Stimulated activated CD4-positive, alpha-beta T cell treated with anti-CD3 and anti-CD28 coated beads, TNF-alpha, amount 100 ng/mL, for 24 hours (primary cell): ENCODE measurements at regions not wholly inside any gene's neighbourhood (a gene's known extent, or its start where the extent isn't known, plus 50 kb on each side); places are given as distances from the start of the nearest gene placed in this dataset.

Source experiments
- DNase-seq, 3 experiments: peaks; one replicate each; pipeline ENCODE4 v3.0.0-alpha.2; 2020; ENCODE audit warnings: low read depth in 3 of 3

DNA sequence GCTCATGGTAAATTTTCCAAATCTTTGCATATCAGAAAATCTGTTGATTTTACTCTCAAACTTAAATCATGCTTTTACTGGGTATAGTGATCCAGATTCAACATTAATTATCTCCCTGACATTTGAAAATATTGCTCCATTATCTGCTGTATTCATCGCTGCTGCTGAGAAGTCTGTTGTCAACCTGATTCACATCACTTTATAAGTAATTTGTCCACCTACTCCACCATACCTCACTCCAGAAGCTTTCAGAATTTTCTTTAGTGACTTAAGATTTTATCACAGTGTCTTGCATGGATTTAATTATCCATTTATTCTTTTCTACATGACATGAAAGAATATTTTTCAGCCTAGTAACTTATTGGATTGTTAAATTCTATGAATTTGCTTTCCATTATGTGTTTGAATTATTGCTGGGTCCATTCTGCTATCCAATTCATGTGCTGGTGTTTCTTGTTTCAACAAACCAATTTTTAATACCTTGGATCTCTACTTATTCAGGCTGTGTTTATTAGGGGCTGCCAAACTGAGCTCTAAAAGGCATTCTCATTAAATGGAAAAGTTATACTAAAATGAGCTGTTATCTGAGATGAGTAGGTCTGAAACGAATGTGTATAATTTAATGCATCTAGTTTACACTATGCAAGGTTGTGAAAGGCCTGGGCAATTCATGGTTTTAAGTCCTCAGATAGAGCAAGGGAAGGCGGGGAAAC lies 519.3 kb upstream of the CDH11 start:
- DNase-seq = no peak

GRCh38 chr16:65634833-65635232 lies 513.0 kb upstream of the CDH11 start:
- DNase-seq = no peak

DNA sequence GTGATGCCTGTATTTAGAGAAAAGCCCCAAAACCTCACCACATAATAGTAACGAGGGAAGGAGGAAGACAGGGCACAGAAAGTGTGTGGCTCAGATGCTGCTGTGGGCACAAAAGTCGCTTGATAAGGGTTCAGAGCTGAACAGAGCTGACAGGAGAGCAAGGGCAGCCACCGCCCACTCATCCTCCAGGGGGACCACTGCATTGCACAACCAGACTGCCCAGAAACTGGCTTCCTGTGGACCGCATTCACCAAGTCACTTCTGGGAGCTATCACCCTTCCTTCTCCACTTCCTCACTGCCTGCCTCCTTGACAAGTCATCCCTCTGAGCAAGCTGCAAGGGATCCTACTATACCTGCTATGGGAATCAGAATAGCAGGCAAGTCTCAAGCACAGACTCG lies 512.4 kb upstream of the CDH11 start:
- DNase-seq = no peak

- DNase-seq = no peak
These were observed 502.8 kb upstream of the CDH11 start for GRCh38 chr16:65624666-65625065.

- DNase-seq = no peak
These were observed 502.4 kb upstream of the CDH11 start for GRCh38 chr16:65624229-65624628.

- DNase-seq = no peak
These were observed 501.0 kb upstream of the CDH11 start for GRCh38 chr16:65622871-65623270.

DNA sequence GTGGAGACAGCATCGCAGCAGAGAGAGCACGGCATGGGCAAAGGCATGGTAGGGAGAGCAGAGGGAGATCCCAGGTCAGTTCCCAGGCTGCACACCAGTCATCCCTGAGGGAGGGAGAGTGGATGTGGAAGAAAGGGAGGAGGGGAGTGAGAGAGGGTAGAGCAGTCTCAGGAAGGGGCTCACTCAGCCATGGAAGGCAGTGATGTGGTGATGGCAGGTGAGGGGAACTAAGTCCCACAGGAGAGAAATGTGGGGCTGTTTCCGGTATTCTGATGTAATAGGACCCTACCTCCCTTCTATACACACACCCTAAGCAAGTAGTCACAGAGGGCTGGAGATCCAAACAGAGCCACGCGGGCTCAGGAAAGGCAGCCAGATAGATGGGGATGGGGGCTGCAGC lies 500.3 kb upstream of the CDH11 start:
- DNase-seq = no peak

GRCh38 chr16:65621640-65622039 lies 499.8 kb upstream of the CDH11 start:
- DNase-seq = no peak

DNA sequence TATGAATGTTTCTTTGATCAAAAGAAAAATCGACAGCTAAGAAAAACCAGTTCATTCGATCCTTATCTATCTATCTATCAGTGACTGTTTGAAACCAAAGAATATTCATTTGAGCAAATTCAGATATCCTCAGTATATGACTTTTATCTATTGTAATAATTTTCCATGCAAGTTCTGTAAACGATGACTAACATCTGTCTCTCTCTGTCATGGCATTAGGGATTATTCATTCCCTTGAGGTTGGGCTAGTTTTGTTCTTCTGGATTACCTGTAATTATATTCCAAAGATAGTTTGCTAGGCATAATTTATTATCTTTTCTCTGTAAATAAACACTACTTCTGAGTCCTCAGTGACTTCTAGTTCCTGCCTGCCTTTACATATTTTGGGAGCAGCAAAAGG lies 497.7 kb upstream of the CDH11 start:
- no peak for DNase-seq

DNA sequence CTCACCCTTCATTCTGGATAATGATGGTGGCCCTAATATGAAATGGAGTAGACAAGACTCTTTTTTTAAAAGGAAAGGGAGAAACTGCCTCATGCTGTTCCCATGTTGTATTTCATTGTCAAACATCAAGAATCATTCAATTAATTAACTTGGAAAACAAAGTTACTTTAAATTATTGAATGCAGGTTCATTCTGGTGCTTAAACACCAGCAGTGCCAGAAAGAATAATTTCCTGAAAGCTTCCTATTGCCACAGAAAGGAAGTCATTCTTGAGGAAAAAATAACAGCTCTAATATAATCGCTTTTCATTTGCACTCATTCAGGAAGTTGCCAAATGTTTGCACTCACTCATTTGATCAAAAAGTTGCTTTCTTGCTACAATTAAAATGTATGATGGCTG lies 497.1 kb upstream of the CDH11 start:
- DNase-seq = no peak

DNA sequence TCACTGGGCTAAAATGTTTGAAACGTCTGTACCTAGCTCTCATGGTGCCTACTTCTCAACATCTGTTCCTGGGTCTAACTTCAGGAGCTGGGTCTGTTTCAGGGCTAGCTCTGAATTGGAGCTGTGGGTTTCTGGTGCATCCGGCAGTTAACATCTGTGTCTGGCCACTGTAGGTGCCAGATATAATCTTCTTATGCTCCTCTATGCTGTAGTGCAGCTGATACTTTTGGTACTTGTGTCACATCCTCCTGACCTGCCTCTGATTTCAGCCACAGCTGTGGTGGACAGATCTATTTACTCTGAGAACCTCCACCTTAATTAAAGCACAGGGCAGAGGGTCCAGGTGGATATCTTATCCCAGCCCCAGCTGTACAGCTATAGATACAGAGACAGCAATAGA lies 496.5 kb upstream of the CDH11 start:
- no peak for DNase-seq

- no peak for DNase-seq
These were observed 495.6 kb upstream of the CDH11 start for GRCh38 chr16:65617421-65617820.

- DNase-seq = no peak
These were observed 486.6 kb upstream of the CDH11 start for GRCh38 chr16:65608455-65608854.

DNA sequence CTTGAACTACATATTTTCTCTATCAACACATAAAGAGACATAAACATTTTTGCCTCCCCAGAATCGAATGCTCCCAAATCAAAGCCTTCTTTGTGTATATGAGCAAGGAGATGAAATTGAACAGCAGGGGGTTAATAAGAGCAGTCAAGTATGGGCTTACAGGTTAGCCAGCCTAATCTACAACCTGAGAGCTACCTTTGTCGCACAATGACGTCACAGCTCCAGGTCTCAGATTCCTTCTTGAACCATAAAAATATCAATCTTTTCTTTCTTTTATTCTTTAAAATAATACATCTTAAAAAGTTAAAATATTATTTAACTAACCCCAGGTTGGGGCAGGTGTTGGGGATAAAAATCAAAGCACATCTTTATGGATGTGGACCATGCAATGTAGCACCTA lies 482.9 kb upstream of the CDH11 start:
- no peak for DNase-seq

GRCh38 chr16:65601781-65602180 lies 479.9 kb upstream of the CDH11 start:
- no peak for DNase-seq

GRCh38 chr16:65600629-65601028 lies 478.8 kb upstream of the CDH11 start:
- DNase-seq = no peak

DNA sequence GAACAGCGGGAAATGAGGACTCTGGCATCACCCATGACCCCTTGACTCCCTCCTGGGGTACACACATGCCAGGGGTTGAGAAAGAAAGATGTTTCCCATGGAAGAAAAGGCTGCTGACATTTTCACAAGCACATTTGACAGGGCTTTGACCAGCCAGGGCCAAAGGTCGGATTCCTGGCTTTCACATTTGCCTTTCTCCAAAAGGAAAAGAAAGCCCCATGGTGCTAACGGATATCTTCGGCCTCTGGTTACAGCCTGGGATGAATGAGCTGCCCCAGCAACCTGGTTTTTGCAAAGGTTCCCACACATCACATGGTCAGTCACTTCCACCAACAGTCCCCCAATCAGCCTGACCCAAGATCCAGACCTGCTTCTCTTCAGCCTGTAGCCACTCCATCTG lies 478.2 kb upstream of the CDH11 start:
- no peak for DNase-seq

GRCh38 chr16:65598621-65599020 lies 476.8 kb upstream of the CDH11 start:
- no peak for DNase-seq

- no peak for DNase-seq
These were observed 461.6 kb upstream of the CDH11 start for GRCh38 chr16:65583498-65583897.

GRCh38 chr16:65579050-65579449 lies 457.2 kb upstream of the CDH11 start:
- no peak for DNase-seq

- no peak for DNase-seq
These were observed 454.8 kb upstream of the CDH11 start for GRCh38 chr16:65576631-65577030.

- DNase-seq = no peak
These were observed 454.3 kb upstream of the CDH11 start for GRCh38 chr16:65576139-65576538.

- no peak for DNase-seq
These were observed 452.6 kb upstream of the CDH11 start for GRCh38 chr16:65574326-65574966.

- no peak for DNase-seq
These were observed 450.3 kb upstream of the CDH11 start for GRCh38 chr16:65572156-65572555.
